ENCODE measurements at regions not wholly inside any gene's neighbourhood (a gene's known extent, or its start where the extent isn't known, plus 50 kb on each side); places are given as distances from the start of the nearest gene placed in this dataset.

DNA sequence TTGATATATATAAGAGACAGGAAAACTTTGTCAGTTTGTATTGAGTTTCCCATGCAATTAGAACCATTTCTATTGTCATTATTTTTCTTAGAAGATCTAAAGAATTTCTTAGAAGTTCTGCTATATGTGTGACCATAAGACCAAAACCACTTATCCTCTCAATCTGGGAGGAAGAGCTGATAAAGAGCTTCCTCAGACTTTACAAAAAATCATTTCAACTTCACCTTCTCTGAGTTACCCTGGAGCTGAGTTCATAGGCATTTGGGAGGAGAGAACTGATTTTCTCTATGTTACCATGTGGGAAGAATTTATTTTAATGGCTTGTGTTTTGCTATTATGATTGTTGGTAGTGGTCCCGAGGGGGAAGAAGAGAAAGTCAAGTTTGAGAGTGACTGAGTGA lies 329.3 kb downstream of the GPD2 start:
- Histone ChIP-seq H3K9me2 (ENCODE audit: insufficient read depth, low read length) (no peaks in the 10 kb centered on the region), H3K4me1 (ENCODE audit: insufficient read depth, low read length, poor library complexity, severe bottlenecking) (no peaks in the 10 kb centered on the region), H3K4me3 (ENCODE audit: low read depth, low read length, poor library complexity, severe bottlenecking) (no peak overlapping the region), H3K4me2 (ENCODE audit: low read length) (no peak overlapping the region), H3K9me3 (ENCODE audit: low read length) (no peaks in the 10 kb centered on the region), H2AFZ (ENCODE audit: low read length) (no peak overlapping the region), H3K36me3 (ENCODE audit: insufficient read depth, low read length) (no peaks in the 10 kb centered on the region), H4K20me1 (ENCODE audit: insufficient read depth, low read length) (no peaks in the 10 kb centered on the region), H3K27ac (ENCODE audit: low read depth, low read length, poor library complexity, severe bottlenecking) (no peak overlapping the region), H3K79me2 (ENCODE audit: insufficient read depth, low read depth, low read length) (no peaks in the 10 kb centered on the region)
- no peak for DNase-seq (ENCODE audit: low spot score)
- BruUV-seq (replicated peaks) = no TSS peak
- CTCF ChIA-PET (ENCODE audit: unreplicated experiment) = no interaction called here
- POLR2A ChIA-PET = no interaction called here
- no peak for TF ChIP-seq EZH2phosphoT487 (IDR thresholded peaks at IDR 0.05; ENCODE audit: borderline replicate concordance, low read depth, low read length)
- TF ChIP-seq, protein P1, sequence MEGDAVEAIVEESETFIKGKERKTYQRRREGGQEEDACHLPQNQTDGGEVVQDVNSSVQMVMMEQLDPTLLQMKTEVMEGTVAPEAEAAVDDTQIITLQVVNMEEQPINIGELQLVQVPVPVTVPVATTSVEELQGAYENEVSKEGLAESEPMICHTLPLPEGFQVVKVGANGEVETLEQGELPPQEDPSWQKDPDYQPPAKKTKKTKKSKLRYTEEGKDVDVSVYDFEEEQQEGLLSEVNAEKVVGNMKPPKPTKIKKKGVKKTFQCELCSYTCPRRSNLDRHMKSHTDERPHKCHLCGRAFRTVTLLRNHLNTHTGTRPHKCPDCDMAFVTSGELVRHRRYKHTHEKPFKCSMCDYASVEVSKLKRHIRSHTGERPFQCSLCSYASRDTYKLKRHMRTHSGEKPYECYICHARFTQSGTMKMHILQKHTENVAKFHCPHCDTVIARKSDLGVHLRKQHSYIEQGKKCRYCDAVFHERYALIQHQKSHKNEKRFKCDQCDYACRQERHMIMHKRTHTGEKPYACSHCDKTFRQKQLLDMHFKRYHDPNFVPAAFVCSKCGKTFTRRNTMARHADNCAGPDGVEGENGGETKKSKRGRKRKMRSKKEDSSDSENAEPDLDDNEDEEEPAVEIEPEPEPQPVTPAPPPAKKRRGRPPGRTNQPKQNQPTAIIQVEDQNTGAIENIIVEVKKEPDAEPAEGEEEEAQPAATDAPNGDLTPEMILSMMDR (conservative IDR thresholded peaks at IDR 0.05; ENCODE audit: low read length) = no peak
- intact Hi-C loops (cut with micrococcal nuclease; ENCODE audit: unreplicated experiment) = no loop called here

DNA sequence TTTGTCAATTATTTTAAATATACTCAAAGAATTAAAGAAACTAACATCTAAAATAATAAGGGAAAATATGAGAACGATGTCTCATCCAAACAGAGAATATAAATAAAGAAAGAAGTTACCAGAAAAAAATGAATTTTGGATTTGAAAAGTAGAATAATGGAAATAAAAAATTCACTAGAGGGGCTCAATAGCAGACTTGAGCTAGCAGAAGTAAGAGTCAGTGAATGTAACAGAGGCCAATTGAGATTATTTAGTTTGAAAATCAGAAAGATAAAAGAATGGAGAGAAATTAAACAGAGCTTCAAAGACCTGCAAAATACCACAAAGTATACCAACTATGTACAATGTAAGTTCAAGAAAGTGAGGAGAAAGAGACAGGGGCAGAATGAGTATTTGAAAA lies 333.6 kb downstream of the GPD2 start:
- no peak overlapping the region for H2AFZ ChIP-seq (ENCODE audit: low read length)
- POLR2A ChIA-PET = interaction anchor here (0.7 kb wide), 1 partner anchor 49 kb away, joined by 3 read pairs; no protein-coding TSS in a partner anchor

DNA sequence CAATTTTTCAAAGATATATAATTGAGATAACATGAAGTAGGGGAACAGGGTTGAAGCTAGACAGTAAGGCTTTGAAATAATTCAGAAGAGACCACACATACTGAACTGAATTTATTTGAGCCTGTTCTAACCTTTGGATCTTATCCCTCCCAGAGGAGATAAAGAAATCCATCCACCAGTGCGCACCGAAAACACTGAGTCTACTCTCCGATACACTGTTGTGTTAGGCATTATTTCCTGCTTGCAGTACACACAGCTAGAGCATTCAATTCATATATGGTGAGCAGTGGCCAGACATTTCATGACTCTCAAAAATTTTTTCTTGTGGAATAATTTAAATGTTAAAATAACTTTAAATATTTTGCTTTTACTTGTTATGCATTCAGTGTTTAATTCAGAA lies 342.7 kb downstream of the GPD2 start:
- no peak for DNase-seq (ENCODE audit: low spot score)
- Histone ChIP-seq H3K79me2 (ENCODE audit: insufficient read depth, low read depth, low read length) (no peaks in the 10 kb centered on the region), H3K4me1 (ENCODE audit: insufficient read depth, low read length, poor library complexity, severe bottlenecking) (no peaks in the 10 kb centered on the region), H3K9me2 (ENCODE audit: insufficient read depth, low read length) (no peaks in the 10 kb centered on the region), H3K4me2 (ENCODE audit: low read length) (no peak overlapping the region), H3K27ac (ENCODE audit: low read depth, low read length, poor library complexity, severe bottlenecking) (no peak overlapping the region), H3K36me3 (ENCODE audit: insufficient read depth, low read length) (no peaks in the 10 kb centered on the region), H4K20me1 (ENCODE audit: insufficient read depth, low read length) (no peaks in the 10 kb centered on the region), H2AFZ (ENCODE audit: low read length) (no peak overlapping the region), H3K4me3 (ENCODE audit: low read depth, low read length, poor library complexity, severe bottlenecking) (no peak overlapping the region), H3K9me3 (ENCODE audit: low read length) (no peaks in the 10 kb centered on the region)
- intact Hi-C loops (cut with micrococcal nuclease; ENCODE audit: unreplicated experiment) = no loop called here
- ChIA-PET CTCF (ENCODE audit: unreplicated experiment) (no interaction called here), POLR2A (no interaction called here)
- TF ChIP-seq EZH2phosphoT487 (IDR thresholded peaks at IDR 0.05; ENCODE audit: borderline replicate concordance, low read depth, low read length) = no peak
- TF ChIP-seq, protein P1 (conservative IDR thresholded peaks at IDR 0.05; ENCODE audit: low read length) = no peak
- BruUV-seq (replicated peaks) = no TSS peak

More for the DNA sequence above, 333.6 kb downstream of the GPD2 start:
- Histone ChIP-seq H3K36me3 (ENCODE audit: insufficient read depth, low read length) (no peaks in the 10 kb centered on the region), H3K9me3 (ENCODE audit: low read length) (no peaks in the 10 kb centered on the region), H3K79me2 (ENCODE audit: insufficient read depth, low read depth, low read length) (no peaks in the 10 kb centered on the region), H4K20me1 (ENCODE audit: insufficient read depth, low read length) (no peaks in the 10 kb centered on the region), H3K27ac (ENCODE audit: low read depth, low read length, poor library complexity, severe bottlenecking) (no peak overlapping the region), H3K4me1 (ENCODE audit: insufficient read depth, low read length, poor library complexity, severe bottlenecking) (no peaks in the 10 kb centered on the region), H3K4me2 (ENCODE audit: low read length) (no peak overlapping the region), H3K4me3 (ENCODE audit: low read depth, low read length, poor library complexity, severe bottlenecking) (no peak overlapping the region), H3K9me2 (ENCODE audit: insufficient read depth, low read length) (no peaks in the 10 kb centered on the region)
- no peak for TF ChIP-seq EZH2phosphoT487 (IDR thresholded peaks at IDR 0.05; ENCODE audit: borderline replicate concordance, low read depth, low read length)
- TF ChIP-seq, protein P1 (conservative IDR thresholded peaks at IDR 0.05; ENCODE audit: low read length) = no peak
- CTCF ChIA-PET (ENCODE audit: unreplicated experiment) = no interaction called here
- no peak for DNase-seq (ENCODE audit: low spot score)
- intact Hi-C loops (cut with micrococcal nuclease; ENCODE audit: unreplicated experiment) = no loop called here
- no TSS peak for BruUV-seq (replicated peaks)

All from OCI-LY7 (cell line).